ENCODE measurements at regions not wholly inside any gene's neighbourhood (a gene's known extent, or its start where the extent isn't known, plus 50 kb on each side); places are given as distances from the start of the nearest gene placed in this dataset.

DNA sequence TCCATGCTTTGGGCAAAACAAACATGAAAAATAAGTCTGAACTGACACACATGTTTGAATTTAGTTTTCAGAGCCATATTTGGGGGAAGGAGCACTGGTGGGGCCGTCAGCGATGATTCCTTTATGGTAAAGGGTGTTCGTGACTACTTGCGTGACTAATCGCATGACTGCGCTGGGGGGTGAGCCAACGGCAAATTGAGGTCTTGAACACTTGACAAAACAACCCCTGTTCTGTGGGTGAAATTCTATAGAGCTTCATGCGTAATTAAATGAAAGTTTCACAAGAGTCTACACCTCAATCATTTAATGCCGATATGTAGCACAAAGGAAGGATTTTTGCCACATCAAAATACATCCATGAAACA lies 127.5 kb upstream of the CYP1B1 start:
- Histone ChIP-seq H3K4ac (ENCODE audit: low read depth, low read length) (no peak overlapping the region), H3K4me1 (ENCODE audit: insufficient read depth, low read length) (no peaks in the 10 kb centered on the region), H2BK12ac (ENCODE audit: insufficient read length, low read depth, low read length) (no peak overlapping the region), H3K18ac (ENCODE audit: insufficient read length, low read depth, low read length) (no peak overlapping the region), H3K79me2 (ENCODE audit: insufficient read depth, low read length) (no peaks in the 10 kb centered on the region), H3K23ac (ENCODE audit: insufficient read length, low read depth, low read length) (no peak overlapping the region), H3K9me3 (ENCODE audit: control insufficient read depth, low read depth, low read length) (no peaks in the 10 kb centered on the region), H2BK20ac (ENCODE audit: low read depth, low read length, poor library complexity, severe bottlenecking) (no peak overlapping the region), H3K4me2 (ENCODE audit: insufficient read depth, insufficient read length, low read length) (no peak overlapping the region), H2AK5ac (ENCODE audit: insufficient read length, low read length) (no peak overlapping the region), H2BK15ac (ENCODE audit: low read depth, low read length) (no peak overlapping the region), H3K79me1 (ENCODE audit: insufficient read depth, low read depth, low read length, poor library complexity, severe bottlenecking) (no peaks in the 10 kb centered on the region), H4K5ac (ENCODE audit: insufficient read length, low read depth, low read length) (no peak overlapping the region), H2BK120ac (ENCODE audit: low read depth, low read length, poor library complexity, severe bottlenecking) (no peak overlapping the region), H2BK5ac (ENCODE audit: insufficient read length, low read length) (no peak overlapping the region), H4K91ac (ENCODE audit: insufficient read length, low read depth, low read length) (no peak overlapping the region), H3K9ac (ENCODE audit: extremely low read depth, insufficient read length, low read length) (no peak overlapping the region), H4K8ac (replicated peaks; ENCODE audit: insufficient read length, low read depth, low read length) (no peak overlapping the region), H3K56ac (ENCODE audit: insufficient read length, low read depth, low read length) (no peak overlapping the region), H3T11ph (ENCODE audit: low read length) (no peak overlapping the region), H3K27me3 (ENCODE audit: insufficient read depth, low read length) (no peaks in the 10 kb centered on the region), H3K14ac (ENCODE audit: insufficient read depth, low read length) (no peak overlapping the region), H3K23me2 (ENCODE audit: insufficient read length, low read depth, low read length, poor library complexity, severe bottlenecking) (no peaks in the 10 kb centered on the region), H2AFZ (ENCODE audit: low read length) (no peak overlapping the region), H4K20me1 (ENCODE audit: control insufficient read depth, insufficient read depth, insufficient read length) (no peaks in the 10 kb centered on the region), H3K27ac (ENCODE audit: insufficient read length, low read depth, low read length) (no peak overlapping the region)
- DNase-seq: no peak
- peaks cover 0 to 5% (median 0%) of the 10 kb centered on the region in 3 experiments; a peak in 1 of 7 replicates for H3K36me3 Mint-ChIP-seq (ENCODE audit: insufficient read depth in 1 of 3, low read depth in 3 of 3)
- H3K9me3 Mint-ChIP-seq: peaks cover 4% of the 10 kb centered on the region in 2 experiments; a peak in 4 of 5 replicates
- no CpG with 5 or more reads among the region's 9 CpGs for WGBS (ENCODE audit: extremely low coverage, insufficient read length, low lambda C conversion rate)
- TF ChIP-seq, protein P1, sequence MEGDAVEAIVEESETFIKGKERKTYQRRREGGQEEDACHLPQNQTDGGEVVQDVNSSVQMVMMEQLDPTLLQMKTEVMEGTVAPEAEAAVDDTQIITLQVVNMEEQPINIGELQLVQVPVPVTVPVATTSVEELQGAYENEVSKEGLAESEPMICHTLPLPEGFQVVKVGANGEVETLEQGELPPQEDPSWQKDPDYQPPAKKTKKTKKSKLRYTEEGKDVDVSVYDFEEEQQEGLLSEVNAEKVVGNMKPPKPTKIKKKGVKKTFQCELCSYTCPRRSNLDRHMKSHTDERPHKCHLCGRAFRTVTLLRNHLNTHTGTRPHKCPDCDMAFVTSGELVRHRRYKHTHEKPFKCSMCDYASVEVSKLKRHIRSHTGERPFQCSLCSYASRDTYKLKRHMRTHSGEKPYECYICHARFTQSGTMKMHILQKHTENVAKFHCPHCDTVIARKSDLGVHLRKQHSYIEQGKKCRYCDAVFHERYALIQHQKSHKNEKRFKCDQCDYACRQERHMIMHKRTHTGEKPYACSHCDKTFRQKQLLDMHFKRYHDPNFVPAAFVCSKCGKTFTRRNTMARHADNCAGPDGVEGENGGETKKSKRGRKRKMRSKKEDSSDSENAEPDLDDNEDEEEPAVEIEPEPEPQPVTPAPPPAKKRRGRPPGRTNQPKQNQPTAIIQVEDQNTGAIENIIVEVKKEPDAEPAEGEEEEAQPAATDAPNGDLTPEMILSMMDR (conservative IDR thresholded peaks at IDR 0.05): no peak
- peaks cover 2% of the 10 kb centered on the region for H3K27me3 Mint-ChIP-seq (ENCODE audit: low read depth)
- H3K27ac Mint-ChIP-seq: no peak overlapping the region
- H3K4me1 Mint-ChIP-seq: peaks cover 10 to 11% of the 10 kb centered on the region in 2 experiments
- no peak overlapping the region for H3K4me3 Mint-ChIP-seq
